Stimulated activated CD8-positive, alpha-beta memory T cell treated with anti-CD3 and anti-CD28 coated beads, Interleukin-4, amount 100 ng/mL, for 48 hours (primary cell): ENCODE measurements at regions not wholly inside any gene's neighbourhood (a gene's known extent, or its start where the extent isn't known, plus 50 kb on each side); places are given as distances from the start of the nearest gene placed in this dataset.
"Not testable (repeated sequence)": the region's sequence is repeated elsewhere in the genome, so short reads cannot be mapped to it uniquely, and the experiment has no call there.

Source experiments
- DNase-seq: peaks from one replicate; pipeline ENCODE4 v3.0.0-alpha.2; 2020

DNA sequence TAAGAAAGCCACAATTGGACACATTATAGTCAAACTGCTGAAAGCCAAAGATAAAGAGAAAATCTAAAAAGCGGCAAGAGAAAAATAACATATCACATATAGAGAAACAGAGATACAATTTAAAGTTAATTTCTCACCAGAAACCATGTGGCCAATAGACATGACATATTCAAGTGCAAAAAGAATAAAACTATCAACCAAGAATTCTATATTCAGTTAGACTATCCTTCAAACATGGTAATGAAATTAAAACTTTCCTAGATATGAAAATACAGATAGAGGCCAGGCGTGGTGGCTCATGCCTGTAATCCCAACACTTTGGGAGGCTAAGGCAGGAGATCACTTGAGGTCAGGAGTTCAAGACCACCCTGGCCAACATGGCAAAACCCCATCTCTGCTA lies 129.1 kb upstream of the RNF32 start:
- no peak for DNase-seq

DNA sequence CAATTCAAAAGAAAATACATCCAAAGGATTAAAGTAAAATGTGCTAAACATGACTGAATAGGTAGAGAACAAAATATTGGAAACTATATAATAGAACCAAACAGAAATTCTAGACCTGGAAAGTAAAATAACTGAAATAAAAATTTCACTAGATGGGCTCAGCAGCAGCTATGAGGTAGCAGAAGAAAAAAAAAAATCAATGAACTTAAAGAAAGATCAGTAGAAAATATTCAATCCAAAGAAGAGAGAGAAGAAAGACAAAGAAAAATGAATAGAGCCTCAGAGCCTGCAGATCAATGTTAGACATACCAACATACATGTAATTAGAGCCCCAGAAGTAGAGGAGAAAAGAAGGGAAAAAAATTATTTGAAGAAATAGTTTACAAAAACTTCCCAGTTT lies 129.6 kb upstream of the RNF32 start:
- no peak for DNase-seq

DNA sequence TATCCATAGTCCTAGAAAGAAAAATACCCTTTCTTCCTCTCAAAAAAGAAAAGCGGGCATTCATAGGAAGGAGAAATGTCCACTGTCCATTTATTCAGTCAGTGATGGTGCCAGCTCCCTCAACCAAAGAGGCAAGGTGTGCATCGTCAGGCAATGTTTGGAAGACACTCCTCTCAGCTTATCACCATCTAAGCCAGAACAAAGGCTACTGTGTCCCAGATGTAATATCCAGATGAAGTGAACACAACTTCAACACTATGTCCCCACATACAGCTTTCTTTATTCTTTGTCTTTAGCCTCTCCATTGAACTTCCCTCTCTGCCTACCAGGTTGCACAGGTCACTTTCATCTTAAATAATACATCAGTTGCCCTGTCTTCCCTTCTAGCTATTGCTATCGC lies 131.4 kb upstream of the RNF32 start:
- no peak for DNase-seq

DNA sequence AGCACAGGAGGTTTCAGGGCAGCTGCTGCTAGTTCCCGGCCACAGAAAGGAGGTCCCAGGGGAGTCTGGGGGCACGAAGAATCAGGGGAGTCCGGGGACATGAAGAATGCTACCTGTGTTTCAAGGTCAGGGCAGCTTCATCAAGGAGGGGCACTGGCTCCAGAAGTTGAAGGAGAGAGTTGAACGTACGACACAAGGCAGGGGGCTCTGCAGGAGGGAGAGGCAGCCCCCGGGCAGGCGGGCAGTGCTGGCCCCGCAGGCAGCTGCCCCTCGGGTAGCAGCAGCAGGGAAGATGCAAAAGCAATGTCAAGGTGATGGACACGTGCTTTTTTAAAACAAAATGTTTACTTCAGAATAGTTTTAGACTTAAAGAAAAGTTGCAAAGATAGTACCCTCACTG lies 134.7 kb upstream of the RNF32 start:
- DNase-seq, result no peak

DNA sequence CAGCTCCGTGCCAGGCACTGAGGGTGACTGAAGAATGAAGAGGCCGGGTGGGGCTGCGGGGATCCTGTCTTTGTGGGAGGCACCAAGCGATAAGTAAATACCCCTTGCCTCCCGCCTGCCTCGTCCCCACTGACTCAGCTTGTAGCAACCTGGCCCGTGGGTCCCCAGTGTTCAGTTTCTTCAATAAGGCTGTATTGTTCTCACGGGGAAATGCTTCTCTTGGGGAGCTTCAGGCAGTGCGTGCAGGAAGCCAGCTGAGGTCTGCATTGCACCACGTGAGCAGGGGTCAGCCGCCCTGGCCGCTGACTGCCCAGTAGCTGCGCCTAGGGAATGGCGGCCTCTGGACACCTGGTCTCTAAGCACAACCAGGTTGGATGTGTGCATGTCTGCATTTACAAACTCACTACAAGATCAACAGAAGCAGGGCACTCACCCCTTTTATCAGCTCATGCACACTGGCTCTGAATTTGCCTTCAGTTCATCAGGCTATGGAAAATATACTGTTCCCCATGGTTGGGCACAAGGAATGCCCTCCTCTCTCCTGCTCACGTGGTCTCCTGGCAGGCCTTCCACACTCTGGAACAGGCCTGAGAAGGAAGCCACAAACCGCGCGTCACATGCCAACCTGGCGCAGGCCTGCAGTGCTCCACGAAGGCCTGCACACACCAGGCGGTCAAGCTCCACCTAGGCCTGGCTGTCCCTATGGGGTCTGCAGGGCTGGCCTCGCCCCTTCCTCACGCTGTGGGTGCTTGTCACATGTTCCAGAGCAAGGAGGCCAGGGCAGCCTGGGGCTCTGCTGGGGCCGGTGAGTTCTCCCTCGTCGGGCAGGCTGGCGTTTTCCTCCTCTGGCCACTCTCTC lies 135.7 kb upstream of the RNF32 start:
- DNase-seq, result no peak

DNA sequence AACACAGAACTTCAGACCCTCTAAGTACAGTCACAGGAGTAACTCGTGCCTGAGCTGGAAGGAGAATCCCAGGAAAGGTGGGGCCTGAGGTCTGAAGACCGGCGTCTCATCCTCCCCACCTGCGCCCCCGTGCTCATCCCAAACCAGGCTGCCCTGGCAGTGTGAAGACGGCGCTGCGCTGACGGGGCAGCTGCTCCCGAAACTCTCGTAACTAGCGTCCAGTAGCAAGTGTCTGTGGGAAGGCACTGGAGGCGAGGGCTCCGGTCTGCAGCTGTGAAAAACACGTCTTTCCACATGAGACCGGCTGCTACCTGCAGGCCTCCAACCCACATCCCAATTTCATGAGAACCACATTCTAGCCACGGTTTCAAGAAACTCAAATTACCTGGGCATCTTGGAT lies 136.6 kb upstream of the RNF32 start:
- DNase-seq, result no peak

DNA sequence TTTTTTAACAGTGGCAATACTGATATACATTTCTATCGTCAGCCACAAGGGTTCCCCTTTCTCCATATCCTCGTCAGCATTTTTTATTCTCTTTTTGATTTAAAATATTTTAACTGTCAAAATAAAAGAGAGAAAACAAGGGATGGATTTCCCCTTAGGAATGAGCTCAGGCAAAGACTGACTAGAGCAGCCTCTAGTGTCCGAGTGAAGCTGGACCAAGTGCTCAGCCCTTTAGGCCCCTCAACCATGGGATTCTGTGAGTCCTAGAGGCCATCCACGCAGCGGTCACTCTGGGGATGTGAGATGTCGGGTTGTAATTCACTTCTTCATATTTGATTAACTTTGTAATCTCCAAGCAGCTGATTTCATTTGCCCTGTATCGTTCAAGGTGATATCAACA lies 137.4 kb upstream of the RNF32 start:
- no peak for DNase-seq

DNA sequence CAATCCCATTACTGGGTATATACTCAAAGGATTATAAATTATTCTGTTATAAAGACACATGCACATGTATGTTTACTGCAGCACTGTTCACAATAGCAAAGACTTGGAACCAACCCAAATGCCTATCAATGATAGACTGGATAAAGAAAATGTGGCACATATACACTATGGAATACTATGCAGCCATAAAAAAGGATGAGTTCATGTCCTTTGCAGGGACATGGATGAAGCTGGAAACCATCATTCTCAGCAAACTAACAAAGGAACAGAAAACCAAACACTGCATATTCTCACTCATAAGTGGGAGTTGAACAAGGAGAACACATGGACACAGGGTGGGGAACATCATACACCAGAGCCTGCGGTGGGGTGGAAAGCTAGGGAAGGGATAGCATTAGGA lies 138.8 kb upstream of the RNF32 start:
- not testable (repeated sequence) for DNase-seq

DNA sequence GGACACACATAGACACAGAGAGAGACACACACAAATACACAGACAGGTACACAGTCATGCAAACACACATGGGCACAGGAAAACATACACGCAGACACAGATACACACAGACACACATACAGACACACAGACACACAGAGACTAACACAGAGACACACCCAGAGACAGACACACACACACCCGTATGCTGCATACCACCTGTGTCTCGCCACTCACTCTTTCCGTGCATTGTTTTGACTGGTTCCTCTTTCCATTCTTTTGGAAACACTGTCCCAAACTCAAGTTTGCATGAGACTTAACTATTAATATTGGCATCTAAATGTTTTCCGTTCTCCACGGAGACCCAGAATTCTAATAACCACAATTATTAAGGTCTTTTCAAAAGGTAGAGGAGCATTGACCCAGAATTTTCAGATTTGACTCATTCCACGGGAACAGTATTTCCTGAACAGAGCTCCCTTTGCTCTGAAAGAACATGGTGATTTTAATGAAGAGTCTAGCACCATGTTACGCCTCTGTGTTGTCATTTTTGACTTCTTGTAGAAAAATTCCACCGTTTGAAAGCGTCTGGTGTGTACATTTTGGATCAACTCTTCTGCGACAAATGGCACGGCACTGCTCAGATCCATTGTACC lies 141.2 kb upstream of the RNF32 start:
- no peak for DNase-seq

DNA sequence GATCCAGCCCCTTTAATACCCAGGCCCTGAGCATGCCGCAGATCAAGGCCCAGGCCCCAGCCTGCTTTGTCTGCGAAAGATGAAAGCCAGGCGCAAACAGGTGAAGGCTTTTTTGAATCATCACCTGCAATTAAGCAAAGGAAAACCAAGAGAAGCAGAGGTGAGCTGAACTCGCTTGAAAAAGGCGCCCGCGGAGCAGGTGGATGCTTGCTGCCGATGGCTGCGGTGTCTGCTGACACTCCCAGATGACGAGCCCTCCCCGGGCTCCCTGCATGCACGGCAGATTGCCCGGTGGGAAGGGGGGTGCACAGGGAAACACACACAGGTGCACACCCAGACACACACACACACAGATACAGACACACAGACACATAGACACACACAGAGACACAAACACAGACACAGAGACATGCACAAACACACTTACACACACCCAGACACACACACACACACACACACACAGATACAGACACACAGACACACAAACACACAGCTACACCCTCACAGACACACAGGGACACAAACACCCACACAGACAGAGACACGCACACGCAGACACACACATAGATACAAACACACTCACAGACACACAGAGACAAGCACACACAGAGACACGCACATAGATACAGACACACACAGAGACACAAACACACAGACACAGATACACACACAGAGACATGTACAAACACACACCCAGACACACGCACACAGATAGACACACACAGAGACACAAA lies 142.6 kb upstream of the RNF32 start:
- no peak for DNase-seq

DNA sequence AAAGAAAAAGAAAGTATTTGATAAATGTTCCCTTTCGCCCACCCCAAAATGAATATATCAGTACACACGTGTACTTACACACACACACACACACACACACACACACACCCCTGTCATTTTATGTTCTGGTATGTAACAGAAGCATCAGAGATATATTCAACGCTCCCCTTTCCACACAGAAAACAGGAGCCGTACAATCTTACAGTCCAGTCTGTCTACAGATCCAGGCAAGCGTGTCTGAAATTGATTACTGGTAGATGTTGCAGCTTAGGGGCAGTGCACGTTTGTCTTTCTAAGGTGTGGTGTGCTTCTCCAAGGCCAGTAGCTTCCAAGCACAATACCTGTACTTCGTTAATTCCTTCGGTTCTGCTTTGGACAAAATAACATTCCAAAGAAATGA lies 143.7 kb upstream of the RNF32 start:
- no peak for DNase-seq

DNA sequence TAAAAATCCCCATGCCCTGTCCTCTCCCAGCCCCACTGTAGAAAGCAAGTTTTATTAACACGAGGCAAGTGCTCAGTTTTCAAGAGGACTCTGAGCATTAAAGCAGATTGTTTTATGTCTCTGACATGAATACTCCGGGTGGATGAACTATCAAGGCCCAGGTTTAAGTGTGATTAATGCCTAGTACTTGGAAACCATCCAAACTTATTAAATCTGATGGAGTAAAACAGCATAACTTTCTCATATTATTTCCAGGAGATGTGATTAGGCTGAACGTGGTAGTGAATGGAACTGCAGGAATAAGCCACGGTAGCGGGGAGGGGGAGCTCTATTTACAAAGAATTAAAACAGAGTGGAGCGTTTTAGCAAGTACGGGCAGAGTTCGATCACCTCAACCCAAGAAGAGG lies 144.2 kb upstream of the RNF32 start:
- DNase-seq, result no peak

DNA sequence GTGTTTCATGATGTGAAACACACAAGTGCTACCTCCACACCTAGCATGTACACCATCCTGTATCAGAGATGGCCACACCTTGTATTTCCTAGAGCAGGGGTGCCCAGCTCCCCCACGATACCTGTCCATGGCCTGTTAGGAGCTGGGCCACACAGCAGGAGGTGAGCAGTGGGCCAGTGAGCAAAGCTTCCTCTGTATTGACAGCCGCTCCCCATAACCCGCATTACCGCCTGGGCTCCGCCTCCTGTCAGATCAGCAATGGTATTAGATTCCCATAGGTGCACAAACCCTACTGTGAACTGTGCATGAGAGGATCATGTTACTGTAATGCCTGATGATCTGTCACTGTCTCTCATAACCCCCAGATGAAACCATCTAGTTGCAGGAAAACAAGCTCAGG lies 145.6 kb upstream of the RNF32 start:
- no peak for DNase-seq

DNA sequence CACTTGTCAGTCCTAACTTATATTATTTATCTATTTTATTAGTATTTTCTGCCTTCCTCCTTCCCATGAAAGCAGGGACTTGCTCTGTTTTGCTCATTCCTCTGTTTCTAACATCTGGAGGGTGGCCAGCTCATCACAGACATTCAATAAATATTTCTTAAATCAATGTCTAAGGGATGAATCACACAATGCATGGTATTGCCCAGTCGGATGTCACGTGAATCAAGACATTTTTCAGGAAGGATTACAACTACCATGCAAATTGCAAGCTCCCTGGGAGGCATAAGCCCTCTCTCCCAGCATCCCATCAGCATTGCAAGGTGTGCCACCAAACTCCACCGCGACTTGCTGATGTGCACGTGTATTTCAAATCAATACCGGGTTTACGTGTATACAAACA lies 146.6 kb upstream of the RNF32 start:
- no peak for DNase-seq

DNA sequence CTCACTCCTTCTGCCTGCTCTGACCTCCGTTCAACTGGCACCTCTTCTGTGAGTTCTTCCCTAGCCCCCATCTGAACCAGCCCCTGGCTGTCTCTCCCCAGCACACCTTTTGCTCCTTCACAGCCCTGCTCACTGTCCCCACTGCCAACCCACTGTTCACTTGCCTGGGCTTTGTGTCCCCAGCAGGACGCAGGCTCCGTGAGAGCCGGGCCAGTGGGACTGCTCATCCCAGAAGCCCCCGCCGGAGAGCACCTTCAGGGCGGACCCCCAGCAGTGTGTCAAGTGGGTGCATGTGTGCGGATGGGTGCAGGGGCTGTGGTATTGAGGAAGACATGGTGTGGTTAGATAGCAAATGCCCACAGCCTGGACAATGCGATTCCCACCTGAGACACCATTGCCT lies 148.4 kb upstream of the RNF32 start:
- no peak for DNase-seq

DNA sequence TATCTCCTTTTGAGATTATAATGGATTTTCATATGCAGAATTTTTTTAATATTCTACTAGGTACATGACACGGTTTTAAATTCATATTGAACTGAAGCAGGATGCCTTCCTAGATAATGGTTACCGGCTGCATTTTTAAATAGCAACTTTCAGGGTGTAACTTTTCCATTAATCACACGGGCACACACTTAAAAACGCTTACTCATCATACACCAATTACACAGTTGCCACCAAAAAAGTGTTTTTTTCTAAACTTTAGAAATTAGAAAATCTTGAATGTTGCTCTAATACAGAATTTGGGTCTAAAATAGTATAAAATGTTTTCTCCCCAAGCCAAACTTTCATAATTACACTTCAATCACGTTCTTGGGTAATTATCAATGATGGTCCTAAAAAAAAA lies 149.1 kb upstream of the RNF32 start:
- no peak for DNase-seq

DNA sequence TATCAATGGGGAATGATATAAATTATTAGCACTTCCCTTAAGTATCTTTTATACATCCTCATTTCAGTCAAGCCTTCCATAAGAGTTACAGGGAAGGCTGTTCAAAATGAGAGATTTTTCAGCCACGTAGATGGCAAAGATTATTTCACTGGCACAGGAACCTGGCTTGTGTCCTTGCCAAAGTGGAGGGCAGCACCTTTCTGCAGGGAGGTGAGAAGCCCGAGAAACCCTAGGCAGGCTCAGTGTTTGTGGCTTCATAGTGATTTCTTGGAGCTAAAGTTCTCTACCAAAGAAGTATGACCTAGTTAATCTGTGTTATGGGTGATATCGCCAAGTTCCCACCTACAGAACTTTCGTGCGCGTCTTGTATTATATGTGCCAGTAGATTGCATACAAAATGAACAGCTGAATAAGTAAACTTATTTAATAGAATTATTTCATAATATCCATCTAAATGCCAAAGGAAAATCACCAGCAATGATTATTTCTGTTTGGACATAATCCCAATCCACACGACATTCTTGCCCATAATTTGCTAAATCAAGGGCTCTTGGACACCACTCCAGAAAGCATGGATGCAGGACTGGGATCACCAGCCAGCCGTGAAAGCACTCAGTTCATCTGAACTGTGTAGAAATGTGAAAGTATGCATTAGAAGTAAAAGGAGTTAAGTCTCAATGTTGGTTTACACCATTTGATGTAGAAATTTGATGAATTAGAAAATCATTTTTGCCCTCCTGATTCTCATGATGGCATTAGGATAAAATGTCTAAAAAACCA lies 150.4 kb upstream of the RNF32 start:
- no peak for DNase-seq

DNA sequence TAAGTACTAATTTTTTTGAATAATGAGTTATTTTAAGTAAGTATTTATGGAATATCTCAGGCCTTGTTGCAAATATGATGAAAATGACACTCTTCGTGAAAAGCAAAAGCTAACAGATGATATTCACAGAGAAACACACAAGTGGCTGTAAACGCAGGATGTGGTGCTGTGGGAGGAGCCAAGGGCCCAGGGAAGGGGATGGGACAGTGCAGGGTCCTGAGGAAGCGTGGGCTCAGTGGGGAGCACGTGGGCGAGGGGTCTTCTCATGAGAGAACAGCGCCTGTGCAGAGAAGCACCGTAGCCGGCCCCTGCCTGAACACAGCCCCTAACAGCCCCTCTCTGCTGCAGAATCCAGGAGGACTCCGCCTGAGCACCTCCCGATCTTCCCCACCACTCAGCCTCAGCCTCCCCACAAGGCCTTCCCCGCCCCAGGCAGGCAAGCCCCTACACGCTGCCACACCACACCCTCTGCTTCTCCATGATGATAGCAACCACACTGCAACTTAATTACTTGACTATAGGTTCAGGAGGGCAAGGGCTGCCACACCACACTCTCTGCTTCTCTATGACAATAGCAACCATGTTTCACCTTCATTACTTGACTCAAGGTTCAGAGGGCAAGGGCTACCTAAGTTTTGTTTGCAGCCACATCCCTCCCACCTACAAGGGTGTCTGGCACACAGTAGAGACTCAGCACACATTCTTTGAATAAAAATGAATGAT lies 152.6 kb upstream of the RNF32 start:
- no peak for DNase-seq

DNA sequence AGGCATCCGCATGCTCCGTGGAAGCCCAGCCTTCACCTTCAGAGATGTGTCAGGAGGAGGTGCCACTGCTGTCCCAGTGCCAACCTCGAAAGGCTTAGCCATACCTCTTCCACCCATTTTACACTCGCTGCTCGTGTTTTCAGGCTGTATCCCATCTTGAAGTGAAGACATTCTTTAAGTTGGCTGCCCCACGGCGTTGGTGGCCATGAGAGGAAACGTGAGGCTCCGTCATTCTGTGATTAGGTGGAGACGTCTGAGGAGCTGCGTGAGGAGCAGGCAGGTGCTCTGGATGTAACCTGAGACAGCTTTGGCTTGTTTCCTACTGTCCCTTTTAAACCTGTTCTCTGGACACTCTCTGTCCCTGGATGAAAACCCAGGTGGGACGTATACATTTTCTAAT lies 159.9 kb upstream of the RNF32 start:
- DNase-seq, result no peak

DNA sequence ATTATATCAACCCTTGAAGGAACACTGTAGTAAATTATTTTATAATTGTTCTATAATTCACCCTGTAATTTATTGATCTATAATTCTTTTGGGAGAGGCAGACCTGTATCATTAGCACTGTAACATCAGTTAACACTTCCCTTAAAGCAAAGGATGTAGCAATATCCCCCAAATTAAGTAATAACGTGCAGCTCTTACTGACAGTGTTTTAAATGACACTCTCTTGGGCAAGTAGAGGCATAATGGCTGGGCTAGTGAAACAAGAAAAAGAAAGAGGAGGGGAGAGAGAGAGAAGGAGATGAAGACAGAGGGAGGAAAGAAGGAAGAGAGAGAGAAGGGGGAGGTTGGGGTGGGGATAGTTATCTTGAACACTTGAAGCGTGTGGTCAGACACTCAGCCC lies 161.0 kb upstream of the RNF32 start:
- no peak for DNase-seq

DNA sequence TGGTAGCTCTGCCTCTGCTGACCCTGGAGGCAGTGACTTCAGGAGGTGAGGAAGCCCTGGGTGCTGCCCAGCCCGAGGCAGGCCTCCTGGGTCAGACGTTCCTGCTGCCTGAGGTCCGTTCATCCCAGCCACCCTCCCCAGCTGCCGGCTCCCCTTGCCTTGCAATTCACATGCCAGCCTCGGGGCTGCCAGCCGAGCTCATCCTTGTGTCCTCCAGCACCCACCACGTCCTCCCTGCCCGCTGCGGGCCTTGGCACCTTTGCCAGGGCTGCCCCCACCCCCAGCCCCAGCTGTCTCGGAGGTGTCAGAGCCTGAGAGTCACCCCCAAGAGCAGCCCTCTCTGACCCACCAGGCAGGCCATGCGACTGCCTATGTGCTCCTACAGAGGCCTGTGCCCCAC lies 162.1 kb upstream of the RNF32 start:
- no peak for DNase-seq

DNA sequence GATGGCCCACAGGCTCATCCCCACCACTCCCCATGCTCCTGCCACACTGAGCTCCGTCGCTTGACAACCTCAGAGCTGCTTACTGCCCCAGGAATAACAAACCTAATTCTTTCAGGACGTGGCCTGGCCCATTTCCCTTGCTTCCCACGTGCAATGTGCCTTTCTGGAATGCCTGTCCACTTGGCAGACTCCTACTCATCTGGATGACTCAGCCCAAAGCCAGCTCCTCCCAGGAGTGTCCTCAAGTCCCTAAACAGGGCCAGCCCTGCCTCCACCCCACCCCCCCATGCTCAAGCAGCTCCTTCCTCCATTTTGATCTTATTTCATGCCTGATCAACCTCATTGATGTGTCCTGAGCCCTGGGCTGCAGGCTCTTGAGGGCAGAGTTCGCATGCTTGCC lies 164.9 kb upstream of the RNF32 start:
- no peak for DNase-seq

DNA sequence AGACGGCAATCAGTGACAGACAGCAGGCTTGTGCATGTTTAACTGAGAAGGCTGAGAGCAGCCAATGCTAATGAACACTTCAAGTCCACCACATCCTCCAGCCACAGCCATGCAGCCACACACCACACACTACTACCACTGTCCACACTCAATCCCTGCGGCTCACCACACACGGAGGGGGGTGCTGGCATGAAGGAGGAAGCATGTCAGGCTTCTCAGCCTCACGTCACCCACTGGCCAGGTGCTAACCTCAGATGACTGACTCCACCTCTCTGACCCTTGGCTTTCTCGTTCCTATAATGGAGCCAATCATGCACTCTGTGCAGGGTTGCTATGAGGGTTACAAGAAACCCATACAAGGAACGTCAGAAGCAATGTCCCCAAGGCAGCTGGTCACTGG lies 165.4 kb upstream of the RNF32 start:
- DNase-seq, result no peak
